HCT116 (cell line): ENCODE measurements at regions not wholly inside any gene's neighbourhood (a gene's known extent, or its start where the extent isn't known, plus 50 kb on each side); places are given as distances from the start of the nearest gene placed in this dataset.

Source experiments
- ATAC-seq: fragments of 200-7000 bp; cut with Tn5 transposase; 2 replicates; pipeline ENCODE4 v1.9.1; 2020; ENCODE audit warnings: mild to moderate bottlenecking, moderate library complexity
- BruUV-seq: library from RNA; stranded (reverse); fragments of 400-500 nt; replicated peaks from 2 replicates; lab custom pipeline; 2021; lab: Mats Ljungman, UMichigan
- CTCF ChIA-PET: fragments of 300-600 bp; sonication (Branson Sonifier 250); formaldehyde crosslinking; loops from one replicate; lab custom pipeline; 2021; ENCODE audit warnings: antibody characterized with exemption; lab: Charles Lee
- POLR2A ChIA-PET: fragments of 300-600, 350-600 bp; sonication (Branson Sonifier 250); formaldehyde crosslinking; loops from one replicate; lab custom pipeline; 2021; ENCODE audit warnings: antibody characterized with exemption; lab: Charles Lee
- RAD21 ChIA-PET, 2 experiments: fragments of 300-600 bp; sonication (Branson Sonifier 250); formaldehyde crosslinking; loops; one replicate each; lab custom pipeline; 2023; ENCODE audit warnings: low total read pairs in 2 of 2; ENCODE audit not compliant: uncharacterized antibody in 2 of 2, unreplicated experiment in 2 of 2, low non-redundant PET in 1 of 2; lab: Charles Lee
- DNase-seq: peaks from one replicate; pipeline ENCODE4 v3.0.0-alpha.2; 2010; ENCODE audit warnings: low read depth, low spot score
- H2AFZ ChIP-seq: fragments of 200-600 bp; shearing (Covaris generic), sonication (generic); 2 replicates; pipeline ENCODE4 v1.6.1; 2017; ENCODE audit warnings: low read depth, mixed run types, mixed read lengths, antibody characterized with exemption, low read length; ENCODE audit not compliant: poor library complexity, severe bottlenecking
- H3K27ac ChIP-seq: 2 replicates; pipeline ENCODE4 v1.5.1; 2012; ENCODE audit warnings: low read depth, low read length
- H3K27me3 ChIP-seq: fragments of 200-600 bp; sonication (generic); 2 replicates; pipeline ENCODE4 v1.6.1; 2016; ENCODE audit warnings: mixed run types, low read length, mixed read lengths; ENCODE audit not compliant: insufficient read depth
- H3K36me3 ChIP-seq, 2 experiments: fragments of 200-500 bp in 1 of 2; fragments of 200-600 bp in 1 of 2; sonication (Bioruptor generic) in 1 of 2; sonication (generic) in 1 of 2; 2 replicates each; pipeline versions ENCODE4 v1.5.1 to v1.6.1; 2014 to 2016; ENCODE audit warnings: low read length in 2 of 2, inconsistent platforms in 1 of 2, mixed read lengths in 1 of 2, mixed run types in 1 of 2; ENCODE audit not compliant: insufficient read depth in 2 of 2, control insufficient read depth in 1 of 2
- H3K4me1 ChIP-seq, 2 experiments: fragments of 200-600 bp in 1 of 2; sonication (generic) in 1 of 2; 2 replicates each; pipeline versions ENCODE4 v1.5.1 to v1.6.1; 2012 to 2017; ENCODE audit warnings: low read length in 2 of 2, inconsistent platforms in 1 of 2, mild to moderate bottlenecking in 1 of 2, mixed read lengths in 1 of 2, mixed run types in 1 of 2, moderate library complexity in 1 of 2; ENCODE audit not compliant: insufficient read depth in 2 of 2, control insufficient read depth in 1 of 2
- H3K4me2 ChIP-seq: fragments of 200-600 bp; sonication (generic); 2 replicates; pipeline ENCODE4 v1.6.1; 2017; ENCODE audit warnings: mixed run types, low read length, mixed read lengths
- H3K4me3 ChIP-seq, 2 experiments: fragments of 200-600 bp in 1 of 2; sonication (generic) in 1 of 2; replicated peaks in 1 of 2; 2 replicates each; pipeline ENCODE4 v1.5.1; 2011 to 2016; ENCODE audit warnings: low read length in 2 of 2, control low read depth in 1 of 2, low read depth in 1 of 2, mild to moderate bottlenecking in 1 of 2, mixed read lengths in 1 of 2, mixed run types in 1 of 2
- H3K79me2 ChIP-seq: fragments of 200-600 bp; sonication (generic); 2 replicates; pipeline ENCODE4 v1.6.1; 2017; ENCODE audit warnings: mild to moderate bottlenecking, mixed run types, low read length, moderate library complexity, mixed read lengths; ENCODE audit not compliant: insufficient read depth
- H3K9ac ChIP-seq: fragments of 200-600 bp; sonication (generic); 2 replicates; pipeline ENCODE4 v1.6.1; 2016; ENCODE audit warnings: low read length, mixed read lengths
- H3K9me2 ChIP-seq: fragments of 200-600 bp; sonication (generic), shearing (Covaris generic); 2 replicates; pipeline ENCODE4 v1.6.1; 2017; ENCODE audit warnings: mixed run types, mild to moderate bottlenecking, moderate library complexity; ENCODE audit not compliant: insufficient read depth
- H3K9me3 ChIP-seq, 2 experiments: fragments of 200-500 bp in 1 of 2; fragments of 200-600 bp in 1 of 2; sonication (Bioruptor generic) in 1 of 2; sonication (generic) in 1 of 2; 2 replicates each; pipeline ENCODE4 v1.6.1; 2014 to 2017; ENCODE audit warnings: low read length in 2 of 2, mixed read lengths in 2 of 2, inconsistent platforms in 1 of 2, low read depth in 1 of 2, mild to moderate bottlenecking in 1 of 2, mixed run types in 1 of 2, moderate library complexity in 1 of 2; ENCODE audit not compliant: control insufficient read depth in 1 of 2, insufficient read depth in 1 of 2
- H4K20me1 ChIP-seq: fragments of 200-600 bp; sonication (generic), shearing (Covaris generic); 2 replicates; pipeline ENCODE4 v1.6.1; 2017; ENCODE audit warnings: mixed run types, mild to moderate bottlenecking, moderate library complexity; ENCODE audit not compliant: insufficient read depth
- CBX3 ChIP-seq: IDR thresholded peaks from 2 replicates; pipeline ENCODE4 v1.6.1; 2012; ENCODE audit warnings: low read depth
- CEBPB ChIP-seq: IDR thresholded peaks from 2 replicates; pipeline ENCODE4 v1.6.1; 2012; ENCODE audit warnings: low read depth
- EGR1 ChIP-seq: IDR thresholded peaks from 2 replicates; pipeline ENCODE4 v1.6.1; 2012; ENCODE audit warnings: low read depth
- EZH2 ChIP-seq: fragments of 200-600 bp; sonication (generic); IDR thresholded peaks from 2 replicates; pipeline ENCODE4 v1.6.1; 2017; ENCODE audit warnings: antibody characterized with exemption, mixed run types
- EZH2phosphoT487 ChIP-seq: fragments of 200-600 bp; IDR thresholded peaks from 2 replicates; pipeline ENCODE4 v1.6.1; 2018; ENCODE audit warnings: antibody characterized with exemption, borderline replicate concordance
- FOSL1 ChIP-seq: IDR thresholded peaks from 2 replicates; pipeline ENCODE4 v1.6.1; 2012; ENCODE audit warnings: low read depth
- JUND ChIP-seq: IDR thresholded peaks from 2 replicates; pipeline ENCODE4 v1.6.1; 2012
- POLR2A ChIP-seq: IDR thresholded peaks from 2 replicates; pipeline ENCODE4 v1.7.0; 2011; ENCODE audit warnings: borderline replicate concordance; ENCODE audit not compliant: insufficient read depth, insufficient read length; ENCODE audit errors: extremely low read depth
- RAD21 ChIP-seq: IDR thresholded peaks from 2 replicates; pipeline ENCODE4 v1.6.1; 2012; ENCODE audit warnings: low read depth, mild to moderate bottlenecking
- SP1 ChIP-seq: IDR thresholded peaks from 2 replicates; pipeline ENCODE4 v1.6.1; 2012; ENCODE audit warnings: low read depth
- SRF ChIP-seq: IDR thresholded peaks from 2 replicates; pipeline ENCODE4 v1.6.1; 2012; ENCODE audit warnings: low read depth
- TCF7L2 ChIP-seq: IDR thresholded peaks from 2 replicates; pipeline ENCODE4 v1.7.0; 2011; ENCODE audit warnings: borderline replicate concordance, inconsistent platforms; ENCODE audit not compliant: insufficient read depth, insufficient read length; ENCODE audit errors: extremely low read depth
- YY1 ChIP-seq: IDR thresholded peaks from 2 replicates; pipeline ENCODE4 v1.6.1; 2011; ENCODE audit warnings: low read length, low read depth, moderate library complexity, mild to moderate bottlenecking; ENCODE audit not compliant: insufficient replicate concordance; ENCODE audit errors: extremely low read depth
- ZFX ChIP-seq: fragments of 450-650 bp; IDR thresholded peaks from 2 replicates; pipeline ENCODE4 v1.6.1; 2017
- ZNF274 ChIP-seq: fragments of 200-500 bp; sonication (Bioruptor generic); IDR thresholded peaks from 2 replicates; pipeline ENCODE4 v1.6.1; 2014; ENCODE audit warnings: mild to moderate bottlenecking, low read depth, low read length, inconsistent platforms
- intact Hi-C: fragments of 100-400 bp; cut with micrococcal nuclease; formaldehyde crosslinking; loops from 2 replicates; pipeline ENCODE4 v1.10.0; 2022
- TF ChIP-seq, protein P1 (sequence below): IDR thresholded peaks from 2 replicates; pipeline ENCODE4 v1.6.1; 2011; ENCODE audit warnings: mild to moderate bottlenecking, low read length, moderate library complexity; ENCODE audit not compliant: insufficient replicate concordance; ENCODE audit errors: extremely low read depth
- TF ChIP-seq, protein P2 (sequence below): IDR thresholded peaks from 2 replicates; pipeline ENCODE4 v1.6.1; 2012
- TF ChIP-seq, protein P3 (sequence below): IDR thresholded peaks from 2 replicates; pipeline ENCODE4 v1.6.1; 2012; ENCODE audit warnings: low read depth

DNA sequence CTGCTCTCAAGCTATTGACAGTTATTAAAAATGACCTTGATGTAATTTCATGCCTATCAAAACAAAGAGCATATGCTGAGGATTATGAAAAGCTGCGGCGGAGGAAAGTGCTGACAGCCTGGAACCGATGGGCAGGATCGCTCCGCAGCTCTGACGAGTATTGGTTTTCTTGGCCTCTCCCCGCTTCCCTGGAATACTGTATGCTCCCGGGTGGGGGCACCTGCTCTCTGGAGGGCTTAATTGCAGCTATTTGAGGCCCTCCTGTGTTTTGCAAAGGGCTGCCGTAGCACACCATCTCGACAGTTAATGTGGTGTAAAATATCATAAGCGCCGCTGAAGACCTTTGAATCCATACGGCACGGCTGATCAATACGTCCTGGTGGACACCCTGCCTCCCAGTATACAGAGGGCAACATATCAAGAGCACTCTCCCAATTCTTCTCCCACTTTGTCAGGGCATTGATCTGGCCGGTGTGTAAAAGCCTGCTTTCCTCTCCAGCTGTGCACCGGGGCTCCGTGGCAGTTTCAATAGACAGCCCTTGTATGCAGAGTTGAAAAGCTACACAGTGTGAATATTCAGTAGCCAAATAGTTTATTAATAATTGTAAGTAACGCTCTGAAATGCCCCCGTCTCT lies 662.4 kb downstream of the GALR1 start (continued):
- TF ChIP-seq, protein P1, sequence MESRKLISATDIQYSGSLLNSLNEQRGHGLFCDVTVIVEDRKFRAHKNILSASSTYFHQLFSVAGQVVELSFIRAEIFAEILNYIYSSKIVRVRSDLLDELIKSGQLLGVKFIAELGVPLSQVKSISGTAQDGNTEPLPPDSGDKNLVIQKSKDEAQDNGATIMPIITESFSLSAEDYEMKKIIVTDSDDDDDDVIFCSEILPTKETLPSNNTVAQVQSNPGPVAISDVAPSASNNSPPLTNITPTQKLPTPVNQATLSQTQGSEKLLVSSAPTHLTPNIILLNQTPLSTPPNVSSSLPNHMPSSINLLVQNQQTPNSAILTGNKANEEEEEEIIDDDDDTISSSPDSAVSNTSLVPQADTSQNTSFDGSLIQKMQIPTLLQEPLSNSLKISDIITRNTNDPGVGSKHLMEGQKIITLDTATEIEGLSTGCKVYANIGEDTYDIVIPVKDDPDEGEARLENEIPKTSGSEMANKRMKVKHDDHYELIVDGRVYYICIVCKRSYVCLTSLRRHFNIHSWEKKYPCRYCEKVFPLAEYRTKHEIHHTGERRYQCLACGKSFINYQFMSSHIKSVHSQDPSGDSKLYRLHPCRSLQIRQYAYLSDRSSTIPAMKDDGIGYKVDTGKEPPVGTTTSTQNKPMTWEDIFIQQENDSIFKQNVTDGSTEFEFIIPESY, result no peak
- no peak for TF ChIP-seq CBX3
- no peak for TF ChIP-seq JUND
- TF ChIP-seq ZFX, result no peak
- TF ChIP-seq EZH2, result no peak
- TF ChIP-seq SP1, result no peak
- no peak for TF ChIP-seq EGR1
- TF ChIP-seq ZNF274, result no peak
- TF ChIP-seq YY1, result no peak
- TF ChIP-seq EZH2phosphoT487, result no peak
- TF ChIP-seq TCF7L2, result no peak
- TF ChIP-seq, protein P2, sequence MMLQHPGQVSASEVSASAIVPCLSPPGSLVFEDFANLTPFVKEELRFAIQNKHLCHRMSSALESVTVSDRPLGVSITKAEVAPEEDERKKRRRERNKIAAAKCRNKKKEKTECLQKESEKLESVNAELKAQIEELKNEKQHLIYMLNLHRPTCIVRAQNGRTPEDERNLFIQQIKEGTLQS, result no peak

DNA sequence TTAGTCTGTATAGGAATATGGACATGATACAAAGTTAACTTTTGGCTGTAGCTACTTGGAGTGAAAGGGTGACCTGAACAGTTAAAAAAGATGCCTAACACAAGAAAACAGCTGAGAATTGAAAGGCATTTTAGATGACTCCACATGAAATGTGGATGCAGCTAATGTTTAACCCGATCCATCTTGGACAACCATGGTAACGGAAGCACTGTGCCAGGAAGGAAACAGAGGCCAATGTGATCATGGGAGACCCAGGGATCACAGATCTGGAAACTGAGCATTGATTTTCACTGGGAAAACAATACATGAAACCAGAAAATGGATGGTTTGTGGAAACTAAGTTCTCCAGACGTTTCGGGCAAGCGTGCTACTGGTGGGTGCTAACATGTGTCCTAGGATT lies 669.1 kb downstream of the GALR1 start:
- no peak overlapping the region for H2AFZ ChIP-seq
- intact Hi-C loops, result no loop called here
- CTCF ChIA-PET, result no interaction called here

More for the DNA sequence above, 669.1 kb downstream of the GALR1 start:
- Histone ChIP-seq H3K9me2 (no peaks in the 10 kb centered on the region), H3K27ac (no peak overlapping the region), H3K27me3 (no peaks in the 10 kb centered on the region), H3K4me3 (no peak overlapping the region), H3K9ac (no peak overlapping the region), H3K36me3 (no peaks in the 10 kb centered on the region), H3K4me2 (no peak overlapping the region), H3K4me1 (no peaks in the 10 kb centered on the region), H3K9me3 (peaks cover 17 to 18% of the 10 kb centered on the region in 2 experiments; a peak in 2 of 4 replicates), H3K79me2 (no peaks in the 10 kb centered on the region), H4K20me1 (no peaks in the 10 kb centered on the region)
- POLR2A ChIA-PET, result no interaction called here
- no TSS peak for BruUV-seq
- TF ChIP-seq POLR2A (no peak), SRF (no peak), CEBPB (no peak), YY1 (no peak), SP1 (no peak), ZNF274 (no peak), FOSL1 (no peak), EZH2 (no peak), CBX3 (no peak), ZFX (no peak), JUND (no peak), RAD21 (no peak)
- TF ChIP-seq, protein P3, sequence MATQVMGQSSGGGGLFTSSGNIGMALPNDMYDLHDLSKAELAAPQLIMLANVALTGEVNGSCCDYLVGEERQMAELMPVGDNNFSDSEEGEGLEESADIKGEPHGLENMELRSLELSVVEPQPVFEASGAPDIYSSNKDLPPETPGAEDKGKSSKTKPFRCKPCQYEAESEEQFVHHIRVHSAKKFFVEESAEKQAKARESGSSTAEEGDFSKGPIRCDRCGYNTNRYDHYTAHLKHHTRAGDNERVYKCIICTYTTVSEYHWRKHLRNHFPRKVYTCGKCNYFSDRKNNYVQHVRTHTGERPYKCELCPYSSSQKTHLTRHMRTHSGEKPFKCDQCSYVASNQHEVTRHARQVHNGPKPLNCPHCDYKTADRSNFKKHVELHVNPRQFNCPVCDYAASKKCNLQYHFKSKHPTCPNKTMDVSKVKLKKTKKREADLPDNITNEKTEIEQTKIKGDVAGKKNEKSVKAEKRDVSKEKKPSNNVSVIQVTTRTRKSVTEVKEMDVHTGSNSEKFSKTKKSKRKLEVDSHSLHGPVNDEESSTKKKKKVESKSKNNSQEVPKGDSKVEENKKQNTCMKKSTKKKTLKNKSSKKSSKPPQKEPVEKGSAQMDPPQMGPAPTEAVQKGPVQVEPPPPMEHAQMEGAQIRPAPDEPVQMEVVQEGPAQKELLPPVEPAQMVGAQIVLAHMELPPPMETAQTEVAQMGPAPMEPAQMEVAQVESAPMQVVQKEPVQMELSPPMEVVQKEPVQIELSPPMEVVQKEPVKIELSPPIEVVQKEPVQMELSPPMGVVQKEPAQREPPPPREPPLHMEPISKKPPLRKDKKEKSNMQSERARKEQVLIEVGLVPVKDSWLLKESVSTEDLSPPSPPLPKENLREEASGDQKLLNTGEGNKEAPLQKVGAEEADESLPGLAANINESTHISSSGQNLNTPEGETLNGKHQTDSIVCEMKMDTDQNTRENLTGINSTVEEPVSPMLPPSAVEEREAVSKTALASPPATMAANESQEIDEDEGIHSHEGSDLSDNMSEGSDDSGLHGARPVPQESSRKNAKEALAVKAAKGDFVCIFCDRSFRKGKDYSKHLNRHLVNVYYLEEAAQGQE, result no peak
- DNase-seq (no peak), ATAC-seq (no peak)
- RAD21 ChIA-PET, result no interaction called here
